Smooth muscle cell (in vitro differentiated cells): ENCODE measurements at regions not wholly inside any gene's neighbourhood (a gene's known extent, or its start where the extent isn't known, plus 50 kb on each side); places are given as distances from the start of the nearest gene placed in this dataset.

Experiments
- DNase-seq: peaks from one replicate; lab custom pipeline; 2025; ENCODE audit not compliant: unreplicated experiment; lab: John Stamatoyannopoulos, UW
- H2AFZ ChIP-seq: fragments of 200-600 bp; sonication (generic); 2 replicates; pipeline ENCODE4 v1.6.0; 2016; ENCODE audit warnings: antibody characterized with exemption, low read depth, mild to moderate bottlenecking
- H3F3A ChIP-seq: fragments of 200-600 bp; sonication (generic); 2 replicates; pipeline ENCODE4 v1.6.0; 2017; ENCODE audit warnings: antibody characterized with exemption, low read depth
- H3K27ac ChIP-seq: fragments of 200-600 bp; sonication (generic); 2 replicates; pipeline ENCODE4 v1.5.1; 2016; ENCODE audit warnings: low read depth, mild to moderate bottlenecking
- H3K27me3 ChIP-seq: fragments of 200-600 bp; sonication (generic); 2 replicates; pipeline ENCODE4 v1.6.1; 2016; ENCODE audit warnings: low read depth, mild to moderate bottlenecking
- H3K36me3 ChIP-seq: fragments of 200-600 bp; sonication (generic); 2 replicates; pipeline ENCODE4 v1.5.1; 2016; ENCODE audit warnings: low read depth
- H3K4me1 ChIP-seq: fragments of 200-600 bp; sonication (generic); 2 replicates; pipeline ENCODE4 v1.5.1; 2016; ENCODE audit warnings: low read depth
- H3K4me2 ChIP-seq: fragments of 200-600 bp; sonication (generic); 2 replicates; pipeline ENCODE4 v1.6.0; 2016; ENCODE audit warnings: mild to moderate bottlenecking
- H3K4me3 ChIP-seq: fragments of 200-600 bp; sonication (generic); 2 replicates; pipeline ENCODE4 v1.5.1; 2016; ENCODE audit warnings: mild to moderate bottlenecking
- H3K79me2 ChIP-seq: fragments of 200-600 bp; sonication (generic); 2 replicates; pipeline ENCODE4 v1.6.0; 2016; ENCODE audit warnings: low read depth, mild to moderate bottlenecking
- H3K9ac ChIP-seq: fragments of 200-600 bp; sonication (generic); 2 replicates; pipeline ENCODE4 v1.6.0; 2016; ENCODE audit warnings: low read depth
- H3K9me3 ChIP-seq: fragments of 200-600 bp; sonication (generic); replicated peaks from 2 replicates; pipeline ENCODE4 v1.5.1; 2016; ENCODE audit warnings: low read depth
- H4K20me1 ChIP-seq: fragments of 200-600 bp; sonication (generic); 2 replicates; pipeline ENCODE4 v1.6.0; 2016; ENCODE audit warnings: low read depth
- WGBS: methylation state at CpG from one replicate; pipeline ENCODE4 v1.1.7; 2016; ENCODE audit warnings: low lambda C conversion rate; 5-methylcytosine and 5-hydroxymethylcytosine counted together
- TF ChIP-seq, protein P1 (sequence below): fragments of 200-600 bp; sonication (generic); IDR thresholded peaks from 2 replicates; pipeline ENCODE4 v1.5.1; 2017; ENCODE audit warnings: borderline replicate concordance, mild to moderate bottlenecking, antibody characterized with exemption; ENCODE audit not compliant: insufficient read depth, poor library complexity, severe bottlenecking

DNA sequence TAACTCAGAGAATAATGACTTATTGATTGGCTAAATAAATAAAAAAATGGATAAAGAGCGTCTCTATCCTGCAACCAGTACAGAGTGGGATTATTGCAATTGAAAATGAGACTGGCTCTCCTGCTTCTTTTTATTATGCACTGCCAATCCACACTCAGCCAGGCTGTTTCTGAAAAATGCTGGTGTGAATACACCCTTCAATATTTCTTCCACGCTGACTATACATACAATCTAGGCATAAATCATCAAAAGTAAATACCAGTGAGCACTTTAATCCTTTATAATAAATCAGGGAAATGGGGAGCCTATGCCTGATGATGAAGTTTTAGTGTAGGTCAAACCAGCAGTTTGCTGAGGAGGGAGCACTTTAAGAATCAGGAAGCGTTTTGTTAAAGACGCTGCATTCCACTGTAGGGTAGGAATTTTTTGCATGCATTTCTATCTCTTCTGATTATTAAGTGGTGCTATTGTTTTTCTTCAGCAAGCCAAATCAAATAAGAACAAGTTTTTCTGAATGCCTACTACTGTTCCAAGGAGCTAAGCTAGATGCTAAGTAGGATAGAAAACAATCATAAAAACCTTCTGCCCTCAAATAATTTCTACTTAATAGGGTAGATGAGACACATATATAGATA lies 781.5 kb downstream of the TBL1XR1 start:
- no peak overlapping the region for H2AFZ ChIP-seq
- H3K9me3 ChIP-seq, result no peaks in the 10 kb centered on the region
- H3K27ac ChIP-seq, result no peak overlapping the region
- H3K4me3 ChIP-seq, result no peak overlapping the region
- 65% methylated on average over 4 of the region's 4 CpGs for WGBS
- H3F3A ChIP-seq, result no peaks in the 10 kb centered on the region
- H3K79me2 ChIP-seq, result no peaks in the 10 kb centered on the region
- no peak overlapping the region for H3K9ac ChIP-seq
- TF ChIP-seq, protein P1, sequence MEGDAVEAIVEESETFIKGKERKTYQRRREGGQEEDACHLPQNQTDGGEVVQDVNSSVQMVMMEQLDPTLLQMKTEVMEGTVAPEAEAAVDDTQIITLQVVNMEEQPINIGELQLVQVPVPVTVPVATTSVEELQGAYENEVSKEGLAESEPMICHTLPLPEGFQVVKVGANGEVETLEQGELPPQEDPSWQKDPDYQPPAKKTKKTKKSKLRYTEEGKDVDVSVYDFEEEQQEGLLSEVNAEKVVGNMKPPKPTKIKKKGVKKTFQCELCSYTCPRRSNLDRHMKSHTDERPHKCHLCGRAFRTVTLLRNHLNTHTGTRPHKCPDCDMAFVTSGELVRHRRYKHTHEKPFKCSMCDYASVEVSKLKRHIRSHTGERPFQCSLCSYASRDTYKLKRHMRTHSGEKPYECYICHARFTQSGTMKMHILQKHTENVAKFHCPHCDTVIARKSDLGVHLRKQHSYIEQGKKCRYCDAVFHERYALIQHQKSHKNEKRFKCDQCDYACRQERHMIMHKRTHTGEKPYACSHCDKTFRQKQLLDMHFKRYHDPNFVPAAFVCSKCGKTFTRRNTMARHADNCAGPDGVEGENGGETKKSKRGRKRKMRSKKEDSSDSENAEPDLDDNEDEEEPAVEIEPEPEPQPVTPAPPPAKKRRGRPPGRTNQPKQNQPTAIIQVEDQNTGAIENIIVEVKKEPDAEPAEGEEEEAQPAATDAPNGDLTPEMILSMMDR, result no peak
- H3K4me1 ChIP-seq, result no peaks in the 10 kb centered on the region
- no peaks in the 10 kb centered on the region for H4K20me1 ChIP-seq
- no peak overlapping the region for H3K4me2 ChIP-seq
- no peaks in the 10 kb centered on the region for H3K27me3 ChIP-seq
- no peak for DNase-seq
- H3K36me3 ChIP-seq, result no peaks in the 10 kb centered on the region

DNA sequence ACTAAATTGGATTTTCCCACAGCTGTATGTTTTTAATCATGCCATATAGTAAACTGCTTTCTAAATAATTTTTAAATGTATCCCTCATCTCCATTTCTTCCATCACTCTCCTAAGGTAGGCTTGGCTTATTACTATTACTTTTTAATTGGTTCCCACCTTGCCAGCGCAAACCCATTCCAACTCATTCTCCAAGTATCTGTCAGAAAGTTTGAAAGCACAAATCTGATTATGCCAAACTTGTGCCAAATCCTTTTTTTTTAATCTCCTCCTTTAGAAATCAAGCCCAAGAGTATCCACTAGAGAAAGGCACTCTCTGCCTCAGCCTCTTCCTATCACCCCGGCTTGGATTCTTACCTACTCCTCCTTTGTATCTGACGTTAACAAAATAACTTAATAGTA lies 784.5 kb downstream of the TBL1XR1 start:
- Histone ChIP-seq H2AFZ (no peak overlapping the region), H3K4me1 (no peaks in the 10 kb centered on the region), H3K36me3 (no peaks in the 10 kb centered on the region), H3K4me2 (no peak overlapping the region), H3K27me3 (no peaks in the 10 kb centered on the region), H3K4me3 (no peak overlapping the region), H3K9me3 (no peaks in the 10 kb centered on the region), H3F3A (no peaks in the 10 kb centered on the region), H4K20me1 (no peaks in the 10 kb centered on the region), H3K9ac (no peak overlapping the region), H3K27ac (no peak overlapping the region), H3K79me2 (no peaks in the 10 kb centered on the region)
- 91% methylated on average over 3 of the region's 3 CpGs for WGBS
- DNase-seq, result no peak
- TF ChIP-seq, protein P1, result no peak

DNA sequence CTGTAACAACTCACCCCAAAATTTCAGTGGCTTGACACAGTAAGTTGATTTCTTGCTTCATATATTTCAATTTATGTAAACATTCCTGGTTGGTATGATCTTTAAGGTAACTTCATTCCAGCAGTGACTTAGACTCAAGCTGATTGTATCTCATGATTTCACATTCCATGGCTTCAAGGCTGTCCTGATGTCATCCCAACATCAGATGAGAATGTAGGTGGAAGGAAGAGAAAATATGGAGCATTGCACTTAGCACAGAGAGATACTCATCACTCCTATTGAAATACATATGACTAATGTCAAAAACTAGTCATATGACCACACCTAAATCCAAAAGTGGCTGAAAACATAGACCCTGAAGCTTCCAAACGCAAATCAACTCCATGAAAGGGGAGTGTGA lies 793.8 kb downstream of the TBL1XR1 start:
- TF ChIP-seq, protein P1, result no peak
- H3K4me1 ChIP-seq, result no peaks in the 10 kb centered on the region
- peak overlapping the region; percentile 36 for H3K27ac ChIP-seq
- no peaks in the 10 kb centered on the region for H3K79me2 ChIP-seq
- H3K9ac ChIP-seq, result no peak overlapping the region
- H3K27me3 ChIP-seq, result no peaks in the 10 kb centered on the region
- H3K4me2 ChIP-seq, result no peak overlapping the region
- no peaks in the 10 kb centered on the region for H4K20me1 ChIP-seq
- no peaks in the 10 kb centered on the region for H3K9me3 ChIP-seq
- H3K36me3 ChIP-seq, result no peaks in the 10 kb centered on the region
- WGBS, result 81% methylated on average over 1 of the region's 1 CpG
- H3F3A ChIP-seq, result no peaks in the 10 kb centered on the region
- no peak for DNase-seq
- no peak overlapping the region for H2AFZ ChIP-seq
- no peak overlapping the region for H3K4me3 ChIP-seq

DNA sequence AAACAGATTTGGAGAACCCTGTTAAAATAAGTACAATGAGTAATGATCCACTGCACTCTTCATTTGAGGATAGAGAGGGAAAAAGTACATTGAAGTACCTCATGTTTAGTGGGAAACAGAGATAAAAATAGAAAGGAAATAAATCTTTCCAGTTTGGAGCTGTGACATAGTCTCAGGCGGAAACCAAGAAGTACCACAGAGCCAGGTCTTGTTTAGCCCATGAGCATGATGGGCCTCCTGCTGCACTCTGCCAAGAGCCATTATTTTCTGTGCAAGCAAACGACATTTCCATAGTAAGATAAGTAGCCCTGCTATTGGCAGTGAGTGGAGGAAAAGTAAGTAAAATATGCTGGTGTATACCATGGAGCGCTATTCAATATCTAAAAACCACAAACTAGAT lies 796.1 kb downstream of the TBL1XR1 start:
- H3F3A ChIP-seq, result no peaks in the 10 kb centered on the region
- no peaks in the 10 kb centered on the region for H3K27me3 ChIP-seq
- TF ChIP-seq, protein P1, result no peak
- no peaks in the 10 kb centered on the region for H3K4me1 ChIP-seq
- H4K20me1 ChIP-seq, result no peaks in the 10 kb centered on the region
- 96% methylated on average over 3 of the region's 3 CpGs for WGBS
- no peaks in the 10 kb centered on the region for H3K79me2 ChIP-seq
- no peaks in the 10 kb centered on the region for H3K36me3 ChIP-seq
- no peak overlapping the region for H3K4me3 ChIP-seq
- no peak overlapping the region for H3K27ac ChIP-seq
- H3K9me3 ChIP-seq, result no peaks in the 10 kb centered on the region
- H3K4me2 ChIP-seq, result no peak overlapping the region
- no peak overlapping the region for H3K9ac ChIP-seq
- H2AFZ ChIP-seq, result no peak overlapping the region
- DNase-seq, result no peak
